H9 (cell line): ENCODE measurements at regions not wholly inside any gene's neighbourhood (a gene's known extent, or its start where the extent isn't known, plus 50 kb on each side); places are given as distances from the start of the nearest gene placed in this dataset.

Experiments
- DNase-seq: peaks from one replicate; pipeline ENCODE4 v3.0.0-alpha.2; 2017
- H2AFZ ChIP-seq: one replicate; pipeline ENCODE4 v1.6.1; 2013; ENCODE audit warnings: mild to moderate bottlenecking, low read length, control low read depth, moderate library complexity
- H2AK5ac ChIP-seq: 2 replicates; pipeline ENCODE4 v1.6.1; 2013; ENCODE audit warnings: low read length, control low read depth, mixed read lengths; ENCODE audit not compliant: insufficient read length
- H2BK120ac ChIP-seq: one replicate; pipeline ENCODE4 v1.6.1; 2013; ENCODE audit warnings: low read depth, mild to moderate bottlenecking, low read length, control low read depth, inconsistent platforms; ENCODE audit not compliant: poor library complexity, severe bottlenecking
- H2BK12ac ChIP-seq: 2 replicates; pipeline ENCODE4 v1.6.1; 2013; ENCODE audit warnings: low read length, control low read depth, mixed read lengths, low read depth; ENCODE audit not compliant: insufficient read length
- H2BK15ac ChIP-seq: 2 replicates; pipeline ENCODE4 v1.6.1; 2013; ENCODE audit warnings: low read depth, low read length, control low read depth
- H2BK20ac ChIP-seq: one replicate; pipeline ENCODE4 v1.6.1; 2013; ENCODE audit warnings: low read depth, mild to moderate bottlenecking, low read length, control low read depth, inconsistent platforms; ENCODE audit not compliant: poor library complexity, severe bottlenecking
- H2BK5ac ChIP-seq: 2 replicates; pipeline ENCODE4 v1.6.1; 2013; ENCODE audit warnings: low read length, control low read depth, mixed read lengths; ENCODE audit not compliant: insufficient read length
- H3K14ac ChIP-seq: 2 replicates; pipeline ENCODE4 v1.6.1; 2013; ENCODE audit warnings: low read length, control low read depth; ENCODE audit not compliant: insufficient read depth
- H3K18ac ChIP-seq: 2 replicates; pipeline ENCODE4 v1.6.1; 2013; ENCODE audit warnings: low read depth, mild to moderate bottlenecking, mixed read lengths, low read length, control low read depth; ENCODE audit not compliant: insufficient read length
- H3K23ac ChIP-seq: 2 replicates; pipeline ENCODE4 v1.6.1; 2013; ENCODE audit warnings: low read length, control low read depth, mixed read lengths, low read depth; ENCODE audit not compliant: insufficient read length
- H3K23me2 ChIP-seq: 2 replicates; pipeline ENCODE4 v1.6.1; 2013; ENCODE audit warnings: low read depth, mild to moderate bottlenecking, mixed read lengths, low read length, control low read depth; ENCODE audit not compliant: insufficient read length, poor library complexity, severe bottlenecking
- H3K27ac ChIP-seq: 2 replicates; pipeline ENCODE4 v1.5.1; 2013; ENCODE audit warnings: low read length, control low read depth, mixed read lengths, low read depth; ENCODE audit not compliant: insufficient read length
- H3K27me3 ChIP-seq: 2 replicates; pipeline ENCODE4 v1.6.1; 2013; ENCODE audit warnings: low read length, control low read depth, inconsistent platforms; ENCODE audit not compliant: insufficient read depth
- H3K4ac ChIP-seq: 2 replicates; pipeline ENCODE4 v1.6.1; 2013; ENCODE audit warnings: low read depth, mild to moderate bottlenecking, control low read depth, inconsistent platforms, low read length, moderate library complexity
- H3K4me1 ChIP-seq: 2 replicates; pipeline ENCODE4 v1.6.1; 2013; ENCODE audit warnings: low read length, control low read depth, inconsistent platforms; ENCODE audit not compliant: insufficient read depth
- H3K4me2 ChIP-seq: 2 replicates; pipeline ENCODE4 v1.6.1; 2013; ENCODE audit warnings: low read length, control low read depth, mixed read lengths; ENCODE audit not compliant: insufficient read length, insufficient read depth
- H3K56ac ChIP-seq: 2 replicates; pipeline ENCODE4 v1.6.1; 2013; ENCODE audit warnings: low read depth, mild to moderate bottlenecking, mixed read lengths, low read length, control low read depth; ENCODE audit not compliant: insufficient read length
- H3K79me1 ChIP-seq: 2 replicates; pipeline ENCODE4 v1.6.1; 2013; ENCODE audit warnings: low read depth, mild to moderate bottlenecking, moderate library complexity, low read length, control low read depth, inconsistent platforms; ENCODE audit not compliant: insufficient read depth, poor library complexity, severe bottlenecking
- H3K79me2 ChIP-seq: 2 replicates; pipeline ENCODE4 v1.6.1; 2013; ENCODE audit warnings: low read length, control low read depth, inconsistent platforms; ENCODE audit not compliant: insufficient read depth
- H3K9ac ChIP-seq: 2 replicates; pipeline ENCODE4 v1.6.1; 2013; ENCODE audit warnings: low read length, control low read depth, mixed read lengths; ENCODE audit not compliant: insufficient read length; ENCODE audit errors: extremely low read depth
- H3K9me3 ChIP-seq: one replicate; pipeline ENCODE4 v1.6.1; 2013; ENCODE audit warnings: low read depth, low read length, inconsistent platforms; ENCODE audit not compliant: control insufficient read depth
- H3T11ph ChIP-seq: one replicate; pipeline ENCODE4 v1.6.1; 2013; ENCODE audit warnings: mild to moderate bottlenecking, low read length, control low read depth, inconsistent platforms
- H4K20me1 ChIP-seq: one replicate; pipeline ENCODE4 v1.6.1; 2013; ENCODE audit not compliant: control insufficient read depth, insufficient read length, insufficient read depth
- H4K5ac ChIP-seq: 2 replicates; pipeline ENCODE4 v1.6.1; 2013; ENCODE audit warnings: low read depth, mild to moderate bottlenecking, mixed read lengths, low read length, control low read depth; ENCODE audit not compliant: insufficient read length
- H4K8ac ChIP-seq: replicated peaks from 2 replicates; pipeline ENCODE4 v1.6.1; 2013; ENCODE audit warnings: low read length, control low read depth, mixed read lengths, low read depth; ENCODE audit not compliant: insufficient read length
- H4K91ac ChIP-seq: 2 replicates; pipeline ENCODE4 v1.6.1; 2013; ENCODE audit warnings: low read depth, mild to moderate bottlenecking, moderate library complexity, mixed read lengths, low read length, control low read depth; ENCODE audit not compliant: insufficient read length
- H3K27ac Mint-ChIP-seq, 3 experiments: 2 replicates in 2 of 3; 3 replicates in 1 of 3; pipeline ENCODE4 v1.8.0; 2020 to 2021; ENCODE audit warnings: mixed read lengths in 3 of 3, mild to moderate bottlenecking in 1 of 3, moderate library complexity in 1 of 3
- H3K27me3 Mint-ChIP-seq: 2 replicates; pipeline ENCODE4 v1.8.0; 2021; ENCODE audit warnings: low read depth, mild to moderate bottlenecking, moderate library complexity, mixed read lengths
- H3K36me3 Mint-ChIP-seq, 3 experiments: 2 replicates in 2 of 3; 3 replicates in 1 of 3; pipeline ENCODE4 v1.8.0; 2020 to 2021; ENCODE audit warnings: low read depth in 3 of 3, mixed read lengths in 3 of 3; ENCODE audit not compliant: insufficient read depth in 1 of 3
- H3K4me1 Mint-ChIP-seq, 2 experiments: 2 replicates each; pipeline ENCODE4 v1.8.0; 2020; ENCODE audit warnings: mixed read lengths in 2 of 2
- H3K4me3 Mint-ChIP-seq, 2 experiments: 2 replicates in 1 of 2; 3 replicates in 1 of 2; pipeline ENCODE4 v1.8.0; 2020 to 2021; ENCODE audit warnings: mild to moderate bottlenecking in 2 of 2, mixed read lengths in 2 of 2, moderate library complexity in 1 of 2
- H3K9me3 Mint-ChIP-seq, 2 experiments: 2 replicates in 1 of 2; 3 replicates in 1 of 2; pipeline ENCODE4 v1.8.0; 2020; ENCODE audit warnings: mild to moderate bottlenecking in 2 of 2, mixed read lengths in 2 of 2, moderate library complexity in 1 of 2
- CTCF ChIP-seq: fragments of 200-600 bp; sonication (generic); conservative IDR thresholded peaks from 3 replicates; pipeline ENCODE4 v1.8.0; 2021; ENCODE audit warnings: antibody characterized with exemption, mild to moderate bottlenecking
- WGBS: extraction: QIAGEN DNeasy Blood & Tissue Kit; methylation state at CpG from one replicate; pipeline ENCODE4 v1.1.7; 2013; ENCODE audit warnings: missing lambda C conversion rate, low lambda C conversion rate, mixed read lengths; ENCODE audit not compliant: insufficient read length; ENCODE audit errors: extremely low coverage; 5-methylcytosine and 5-hydroxymethylcytosine counted together

- no CpG with 5 or more reads among the region's 3 CpGs for WGBS
- no peaks in the 10 kb centered on the region for H3K79me2 ChIP-seq
- H3K23me2 ChIP-seq: no peaks in the 10 kb centered on the region
- no peaks in the 10 kb centered on the region for H3K27me3 ChIP-seq
- H3K79me1 ChIP-seq: no peaks in the 10 kb centered on the region
- DNase-seq: no peak
- H2BK12ac ChIP-seq: no peak overlapping the region
- H3K18ac ChIP-seq: no peak overlapping the region
- no peak overlapping the region for H3T11ph ChIP-seq
- no peaks in the 10 kb centered on the region for H4K20me1 ChIP-seq
- peaks cover 4 to 6% of the 10 kb centered on the region in 2 experiments; a peak in 2 of 4 replicates for H3K4me1 Mint-ChIP-seq
- H3K14ac ChIP-seq: no peak overlapping the region
- no peak overlapping the region for H3K27ac ChIP-seq
- no peaks in the 10 kb centered on the region for H3K36me3 Mint-ChIP-seq
- H3K4me2 ChIP-seq: no peak overlapping the region
- H3K23ac ChIP-seq: no peak overlapping the region
- H4K8ac ChIP-seq: no peak overlapping the region
- H2BK20ac ChIP-seq: no peak overlapping the region
- H4K5ac ChIP-seq: no peak overlapping the region
- no peak overlapping the region for H3K56ac ChIP-seq
- no peaks in the 10 kb centered on the region; the same call in 1 of the 2 replicates for H3K4me1 ChIP-seq
- H3K27ac Mint-ChIP-seq: no peak overlapping the region; a peak in 1 of 7 replicates
- no peak overlapping the region for H3K4ac ChIP-seq
- no peaks in the 10 kb centered on the region for H3K9me3 ChIP-seq
- no peak overlapping the region for H2AFZ ChIP-seq
- H3K4me3 Mint-ChIP-seq: no peak overlapping the region
- H2BK15ac ChIP-seq: no peak overlapping the region
- H2AK5ac ChIP-seq: no peak overlapping the region
- H3K27me3 Mint-ChIP-seq: peaks cover 3% of the 10 kb centered on the region
- no peak overlapping the region for H2BK120ac ChIP-seq
- TF ChIP-seq CTCF: no peak
- no peak overlapping the region for H3K9ac ChIP-seq
- H3K9me3 Mint-ChIP-seq: no peaks in the 10 kb centered on the region
- no peak overlapping the region for H2BK5ac ChIP-seq
- H4K91ac ChIP-seq: no peak overlapping the region
These were observed 72.6 kb downstream of the SNRPE start for GRCh38 chr1:203934027-203934426.
